GM18505 (cell line): ENCODE measurements at regions not wholly inside any gene's neighbourhood (a gene's known extent, or its start where the extent isn't known, plus 50 kb on each side); places are given as distances from the start of the nearest gene placed in this dataset.
A peak's percentile ranks its signal among the peaks of the same experiment; 100 is the strongest.
"Not testable (repeated sequence)": the region's sequence is repeated elsewhere in the genome, so short reads cannot be mapped to it uniquely, and the experiment has no call there.

Experiments used
- ATAC-seq: cut with Tn5 transposase; IDR thresholded peaks from one replicate; pipeline ENCODE4 v1.9.1; 2021; ENCODE audit not compliant: unreplicated experiment
- POLR2A ChIP-seq: IDR thresholded peaks from 4 replicates; pipeline ENCODE4 v1.6.1; 2011; ENCODE audit warnings: borderline replicate concordance; ENCODE audit not compliant: insufficient read depth, insufficient read length; ENCODE audit errors: extremely low read depth

DNA sequence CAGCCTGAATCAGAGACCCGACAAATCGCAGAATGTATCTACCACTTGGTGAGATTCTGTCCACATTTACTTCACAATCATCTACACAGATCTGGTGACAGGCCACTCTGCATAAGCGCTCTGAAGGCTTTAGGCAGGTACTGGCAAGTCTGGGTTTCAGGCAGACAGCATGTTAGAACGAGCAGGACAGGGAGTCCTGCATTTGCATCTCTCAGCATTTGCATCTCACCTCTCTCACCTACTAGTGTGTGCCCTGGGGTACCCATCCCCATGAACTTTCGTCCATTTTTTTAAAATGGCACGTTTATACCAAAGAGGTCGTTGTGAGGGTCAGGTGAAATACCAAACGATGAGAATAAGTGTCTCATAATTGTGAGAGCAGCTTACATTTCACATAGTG, 108.2 kb downstream of the SPATA31A1 start:
- ATAC-seq, result peak; percentile 35

- TF ChIP-seq POLR2A, result peak; percentile 32
- peak; percentile 96 for ATAC-seq
Measured at GRCh38 chr9:39464122-39464777, 108.8 kb downstream of the SPATA31A1 start.

DNA sequence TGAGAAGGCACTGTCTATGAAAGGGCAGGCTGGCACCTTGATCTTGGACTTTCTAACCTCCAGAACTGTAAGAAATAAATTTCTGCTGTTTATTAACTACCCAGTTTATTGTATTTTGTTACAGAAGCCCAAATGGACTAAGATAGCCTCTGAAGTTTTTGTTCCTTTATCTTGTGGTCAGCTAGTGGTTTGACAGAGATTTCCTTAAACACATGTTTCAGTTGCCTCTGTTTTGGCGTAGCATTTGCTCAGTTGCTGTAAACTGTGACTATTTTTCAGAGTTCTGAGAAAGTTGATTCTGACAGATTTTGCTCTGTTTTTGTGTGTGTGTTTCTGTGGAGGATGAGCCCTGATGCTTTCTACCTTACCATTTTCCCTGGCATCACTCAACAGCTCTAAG, 119.0 kb downstream of the SPATA31A1 start:
- peak; percentile 97 for ATAC-seq

DNA sequence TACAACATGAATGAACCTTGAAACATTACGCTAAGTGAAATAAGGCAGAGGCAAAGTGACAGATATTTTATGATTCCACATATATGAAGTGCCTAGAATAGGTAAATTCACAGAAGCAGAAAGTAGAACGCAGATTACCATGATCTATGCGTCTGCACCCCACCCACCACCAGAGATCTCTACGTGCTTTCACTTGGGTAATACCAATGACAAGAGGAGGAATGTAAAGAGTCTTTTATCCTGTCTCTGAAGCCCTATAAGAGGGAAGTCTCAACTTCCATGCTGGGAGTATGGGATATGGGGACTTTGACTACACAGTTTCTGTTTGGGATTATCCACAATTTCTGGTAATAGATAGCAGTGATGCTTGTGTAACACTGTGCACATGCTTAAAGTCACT, 127.6 kb downstream of the SPATA31A1 start:
- not testable (repeated sequence) for ATAC-seq

DNA sequence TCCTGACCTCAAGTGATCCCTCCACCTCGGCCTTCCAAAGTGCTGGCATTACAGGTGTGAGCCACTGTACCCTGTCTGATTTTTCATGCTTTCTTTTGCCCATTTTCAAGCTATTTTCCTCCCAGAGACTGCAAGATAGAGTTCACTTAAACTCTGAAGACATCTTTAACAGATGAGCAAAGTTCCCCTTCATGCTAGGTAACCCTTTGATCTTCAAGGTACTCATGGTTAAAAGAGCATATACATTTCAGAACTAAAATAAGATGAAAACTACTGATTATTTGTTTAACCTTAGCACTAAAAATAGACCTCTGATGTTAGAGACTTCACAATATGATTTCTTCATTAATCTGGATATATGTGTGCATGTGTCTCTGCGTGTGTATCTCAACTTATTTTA, 128.4 kb downstream of the SPATA31A1 start:
- peak; percentile 28 for ATAC-seq

GRCh38 chr9:39484292-39484691, 128.8 kb downstream of the SPATA31A1 start:
- ATAC-seq, result peak; percentile 84

- not testable (repeated sequence) for ATAC-seq
Measured at GRCh38 chr9:39487477-39487876, 132.0 kb downstream of the SPATA31A1 start.

GRCh38 chr9:39496248-39496647, 140.8 kb downstream of the SPATA31A1 start:
- not testable (repeated sequence) for ATAC-seq

- ATAC-seq, result not testable (repeated sequence)
Measured at GRCh38 chr9:39503178-39503577, 147.7 kb downstream of the SPATA31A1 start.

GRCh38 chr9:39527387-39528029, 172.0 kb downstream of the SPATA31A1 start:
- ATAC-seq, result not testable (repeated sequence)

GRCh38 chr9:39532597-39532996, 177.1 kb downstream of the SPATA31A1 start:
- ATAC-seq, result not testable (repeated sequence)

DNA sequence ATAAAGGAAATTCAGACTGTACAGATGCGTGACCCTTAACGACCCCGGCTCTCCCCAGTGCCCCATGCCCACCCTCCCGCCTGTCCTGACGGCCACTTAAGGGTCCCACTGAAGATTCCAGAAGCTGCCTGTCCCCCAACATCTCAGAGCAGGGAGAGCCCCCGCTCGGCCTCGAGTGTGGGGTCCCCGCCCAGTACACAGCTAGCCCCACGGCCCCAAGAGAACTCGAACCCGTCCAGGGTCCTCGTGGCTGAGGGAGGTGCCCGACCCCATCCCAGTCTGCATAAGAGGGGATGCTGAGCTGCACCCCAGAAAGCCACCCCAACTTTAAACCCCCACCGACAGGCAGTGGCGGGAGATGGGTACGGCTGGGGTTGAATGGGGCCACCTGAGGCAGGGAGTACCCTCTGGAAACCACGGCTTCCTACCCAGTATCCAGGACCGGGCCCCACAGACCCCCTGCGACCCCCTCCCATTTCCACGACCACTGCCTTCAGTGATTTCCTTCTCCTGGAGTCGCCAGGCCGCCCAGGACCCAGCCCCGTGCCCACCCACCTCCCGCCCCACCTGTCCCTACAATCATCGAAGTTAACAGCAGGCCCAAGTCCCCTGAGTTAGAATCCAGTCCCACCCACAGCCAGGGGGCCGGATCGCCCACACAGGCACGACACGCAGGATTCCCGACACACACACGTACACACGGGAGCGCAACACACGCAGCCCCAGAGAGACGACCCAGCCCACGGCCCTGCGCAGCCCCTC, 177.7 kb downstream of the SPATA31A1 start:
- not testable (repeated sequence) for ATAC-seq

DNA sequence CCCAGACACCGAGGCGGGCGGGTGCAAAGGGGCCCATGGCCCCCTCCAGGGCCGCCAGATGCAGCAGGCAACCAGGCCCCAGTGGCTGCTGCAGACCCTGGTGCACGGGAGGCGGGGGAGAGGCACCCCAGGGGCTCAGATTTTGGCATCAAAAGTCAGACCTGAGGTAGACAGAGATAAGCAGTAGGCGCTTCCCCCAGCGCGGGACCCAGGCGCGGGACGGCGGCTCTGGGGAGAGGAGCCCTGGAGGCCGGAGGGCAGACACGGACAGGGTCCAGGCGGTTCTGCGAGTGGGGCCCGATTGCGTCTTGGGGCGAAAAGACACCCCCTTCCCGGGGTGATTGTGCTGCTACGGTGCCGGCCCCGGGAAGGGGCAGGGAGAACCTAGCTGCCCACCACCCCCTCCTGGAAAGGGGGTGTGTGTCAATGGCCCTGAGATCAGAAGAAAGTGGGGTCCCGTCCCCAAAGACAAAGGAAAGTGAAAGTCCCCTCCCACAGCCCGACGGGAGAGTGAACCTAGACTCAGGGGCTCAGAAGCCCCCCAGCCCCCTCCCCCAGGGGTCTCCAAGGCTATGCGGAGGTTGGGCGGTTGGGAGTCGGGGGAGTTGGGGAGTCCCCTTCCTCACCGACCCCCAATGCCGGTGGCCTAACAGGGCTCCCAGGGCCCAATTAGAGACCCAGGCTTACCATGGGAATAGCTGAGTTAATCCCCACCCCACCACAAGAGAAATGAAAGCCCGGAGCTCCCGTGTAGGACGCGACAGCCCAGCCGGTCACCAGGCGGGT, 178.5 kb downstream of the SPATA31A1 start:
- ATAC-seq, result not testable (repeated sequence)

DNA sequence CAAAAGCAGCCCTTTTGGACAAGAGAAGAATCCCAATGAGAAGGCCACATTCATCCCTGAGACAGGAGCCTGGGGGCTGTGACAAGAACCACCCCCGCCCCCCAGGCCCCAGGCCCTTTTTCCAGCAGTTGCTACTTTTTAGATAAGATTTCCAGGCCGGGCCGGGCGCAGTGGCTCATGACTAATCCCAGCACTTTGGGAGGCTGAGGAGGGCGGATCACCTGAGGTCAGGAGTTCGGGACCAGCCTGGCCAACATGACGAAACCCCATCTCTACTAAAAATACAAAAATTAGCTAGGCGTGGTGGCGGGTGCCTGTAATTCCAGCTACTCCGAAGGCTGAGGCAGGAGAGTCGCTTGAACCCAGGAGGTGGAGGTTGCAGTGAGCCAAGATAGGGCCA, 179.4 kb downstream of the SPATA31A1 start:
- not testable (repeated sequence) for ATAC-seq

DNA sequence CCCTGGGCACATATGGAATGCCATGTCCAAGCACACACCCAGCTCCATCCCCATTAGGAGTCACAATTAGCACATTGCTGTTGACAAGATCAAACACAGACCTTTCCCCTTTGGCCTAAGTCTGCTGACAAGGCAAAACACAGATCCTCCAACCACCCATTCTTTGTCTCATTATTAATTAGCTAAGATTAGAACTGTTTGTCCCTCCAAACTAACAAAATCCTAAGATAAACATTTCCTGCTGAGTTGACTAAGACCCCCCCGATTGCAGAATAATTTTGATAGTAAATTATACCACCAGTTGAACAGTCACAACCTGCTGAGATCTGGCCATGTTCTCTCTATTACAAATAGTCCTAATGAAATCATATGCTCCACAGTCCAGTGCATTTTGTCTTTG, 186.7 kb downstream of the SPATA31A1 start:
- not testable (repeated sequence) for ATAC-seq

GRCh38 chr9:39545079-39545478, 189.6 kb downstream of the SPATA31A1 start:
- not testable (repeated sequence) for ATAC-seq

- ATAC-seq, result not testable (repeated sequence)
Measured at GRCh38 chr9:39550573-39550972, 195.1 kb downstream of the SPATA31A1 start.

GRCh38 chr9:39551544-39551943, 196.1 kb downstream of the SPATA31A1 start:
- ATAC-seq, result not testable (repeated sequence)

GRCh38 chr9:39552242-39552881, 196.9 kb downstream of the SPATA31A1 start:
- ATAC-seq, result not testable (repeated sequence)

DNA sequence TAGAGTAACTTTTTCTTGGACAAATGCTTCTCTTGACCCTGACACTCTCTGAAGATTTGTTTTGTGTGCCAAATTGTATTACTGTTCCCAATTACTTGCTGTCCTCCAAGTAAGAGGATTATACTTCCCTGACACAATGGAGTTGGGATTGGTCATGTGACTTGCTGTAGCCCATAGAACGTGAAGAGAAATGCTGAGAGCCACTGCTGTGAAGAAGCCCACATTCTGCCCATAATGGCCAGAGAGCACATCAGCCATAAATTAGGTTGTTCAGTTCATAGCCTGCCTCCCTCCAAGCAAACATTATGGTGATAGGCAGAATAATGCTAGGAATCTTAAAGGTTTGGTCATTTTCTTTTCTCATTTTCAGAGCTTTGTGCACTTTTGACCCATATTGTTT, 198.9 kb downstream of the SPATA31A1 start:
- not testable (repeated sequence) for ATAC-seq
